ENCODE measurements at regions not wholly inside any gene's neighbourhood (a gene's known extent, or its start where the extent isn't known, plus 50 kb on each side); places are given as distances from the start of the nearest gene placed in this dataset.

DNA sequence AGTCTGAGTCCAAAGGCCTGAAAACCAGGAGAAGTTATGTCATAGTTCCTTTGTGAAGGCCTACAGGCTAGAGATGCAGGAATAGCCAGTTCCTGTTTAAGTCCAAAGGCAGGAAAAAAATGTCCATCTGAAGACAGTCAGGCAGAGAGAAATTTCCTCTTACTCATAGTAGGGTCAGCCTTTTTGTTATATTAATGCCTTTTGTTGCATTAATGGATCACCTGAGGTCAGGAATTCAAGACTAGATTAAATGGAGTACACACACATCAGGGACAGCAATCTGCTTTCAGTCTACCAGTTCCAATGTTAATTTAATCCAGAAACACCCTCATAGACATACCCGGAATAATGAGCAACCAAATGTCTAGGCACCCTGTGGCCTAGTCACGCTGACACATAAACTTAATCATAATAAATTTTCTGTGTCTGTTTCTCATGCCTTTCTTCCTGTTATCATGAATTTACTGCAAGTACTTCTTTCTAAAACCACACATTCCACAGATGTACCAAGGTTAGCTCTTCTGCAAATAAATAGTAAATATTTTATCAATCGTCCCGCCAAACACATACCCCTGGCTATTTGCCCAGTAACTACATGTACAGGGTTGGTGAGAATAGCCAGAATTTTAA lies 703.9 kb downstream of the EFNA5 start:
- no peak for DNase-seq
- Mint-ChIP-seq H3K36me3 (ENCODE audit: low read depth) (no peaks in the 10 kb centered on the region), H3K27me3 (ENCODE audit: low read depth) (no peaks in the 10 kb centered on the region), H3K4me1 (ENCODE audit: low read depth) (no peaks in the 10 kb centered on the region), H3K27ac (no peak overlapping the region), H3K9me3 (peaks cover 2% of the 10 kb centered on the region), H3K4me3 (no peak overlapping the region)
- intact Hi-C loops (cut with micrococcal nuclease): no loop called here
- CTCF ChIA-PET: no interaction called here

DNA sequence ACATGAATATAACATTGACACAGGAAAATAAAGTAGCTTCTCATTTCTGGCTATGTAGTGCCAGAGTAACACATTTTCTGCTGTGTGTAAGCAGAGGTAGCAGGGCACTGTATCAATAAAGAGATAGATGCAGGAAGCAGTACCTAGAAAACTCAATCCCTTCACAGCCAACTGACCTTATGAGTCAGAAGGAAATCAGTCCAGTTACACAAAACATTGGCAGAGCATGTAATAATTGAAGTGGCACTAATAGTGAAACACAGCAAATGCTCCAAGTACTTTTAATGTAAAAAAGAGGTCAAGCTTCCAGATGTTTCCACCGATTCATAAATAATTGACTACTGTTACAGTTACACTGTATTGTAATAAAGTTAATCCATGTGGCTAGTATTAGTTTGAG lies 706.6 kb downstream of the EFNA5 start:
- Mint-ChIP-seq H3K4me3 (no peak overlapping the region), H3K27me3 (ENCODE audit: low read depth) (no peaks in the 10 kb centered on the region), H3K4me1 (ENCODE audit: low read depth) (no peaks in the 10 kb centered on the region), H3K36me3 (ENCODE audit: low read depth) (no peaks in the 10 kb centered on the region), H3K9me3 (peaks cover 2% of the 10 kb centered on the region), H3K27ac (no peak overlapping the region)
- intact Hi-C loops (cut with micrococcal nuclease): no loop called here
- CTCF ChIA-PET: no interaction called here
- no peak for DNase-seq

DNA sequence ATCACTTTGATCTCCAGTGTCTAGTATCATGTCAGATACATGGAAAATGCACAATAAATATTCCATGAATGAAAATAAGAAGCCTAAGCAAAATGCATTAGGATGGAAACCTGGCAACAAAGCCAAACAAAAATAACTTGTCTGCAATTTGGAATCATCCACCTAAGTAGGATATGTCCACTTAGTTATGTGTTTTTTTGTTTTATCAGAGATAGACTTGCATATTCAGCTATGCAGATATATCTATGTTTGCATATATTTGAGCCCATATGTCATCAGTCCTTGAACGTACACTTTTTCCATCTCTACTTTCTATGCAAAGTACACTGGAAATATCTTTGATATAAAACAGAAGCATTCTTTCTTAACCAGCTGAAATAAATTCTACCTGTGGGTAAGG lies 707.1 kb downstream of the EFNA5 start:
- H3K9me3 Mint-ChIP-seq: peaks cover 2% of the 10 kb centered on the region
- H3K4me3 Mint-ChIP-seq: no peak overlapping the region
- DNase-seq: no peak
- no peaks in the 10 kb centered on the region for H3K4me1 Mint-ChIP-seq (ENCODE audit: low read depth)
- intact Hi-C loops (cut with micrococcal nuclease): no loop called here
- no peaks in the 10 kb centered on the region for H3K27me3 Mint-ChIP-seq (ENCODE audit: low read depth)
- H3K27ac Mint-ChIP-seq: no peak overlapping the region
- no peaks in the 10 kb centered on the region for H3K36me3 Mint-ChIP-seq (ENCODE audit: low read depth)
- CTCF ChIA-PET: no interaction called here

DNA sequence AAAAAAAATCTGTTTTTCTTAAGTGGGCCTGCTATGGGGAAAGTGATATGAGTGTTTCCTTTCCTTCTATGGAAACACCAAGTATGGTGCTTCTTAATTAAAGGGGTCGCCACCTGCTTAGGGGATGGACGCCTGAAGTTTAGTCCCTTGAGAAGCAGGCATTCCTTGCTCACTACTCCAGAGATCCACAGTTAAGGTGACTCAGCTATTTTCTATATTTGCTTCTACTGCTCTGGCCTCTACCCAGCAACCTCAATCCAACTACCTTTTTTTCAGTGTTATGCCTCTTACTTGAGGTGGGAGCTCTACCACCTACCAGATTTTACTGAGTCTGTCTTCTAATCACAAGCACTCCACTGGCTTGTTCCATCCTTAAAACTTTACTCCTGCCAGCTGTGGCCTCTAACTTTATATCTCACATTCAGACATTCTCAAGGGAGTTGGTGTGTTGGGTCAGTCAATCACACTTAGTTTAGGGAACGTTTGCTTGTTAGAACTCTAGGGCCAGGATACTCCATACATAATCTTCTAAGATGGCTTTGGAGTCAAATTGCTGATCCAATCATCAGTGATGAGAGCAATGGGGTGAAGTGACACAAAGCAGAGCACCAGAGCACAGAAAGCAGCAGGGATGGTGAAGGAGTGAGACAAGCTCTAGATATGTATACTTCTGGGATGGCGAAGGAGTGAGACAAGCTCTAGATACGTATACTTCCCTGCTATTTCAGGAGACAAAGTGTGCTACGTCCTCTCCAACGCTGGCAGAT lies 708.1 kb downstream of the EFNA5 start:
- CTCF ChIA-PET: no interaction called here
- no peak for DNase-seq
- H3K36me3 Mint-ChIP-seq (ENCODE audit: low read depth): no peaks in the 10 kb centered on the region
- H3K27ac Mint-ChIP-seq: no peak overlapping the region
- H3K9me3 Mint-ChIP-seq: peaks cover 2% of the 10 kb centered on the region
- intact Hi-C loops (cut with micrococcal nuclease): no loop called here
- H3K27me3 Mint-ChIP-seq (ENCODE audit: low read depth): no peaks in the 10 kb centered on the region
- no peaks in the 10 kb centered on the region for H3K4me1 Mint-ChIP-seq (ENCODE audit: low read depth)
- H3K4me3 Mint-ChIP-seq: no peak overlapping the region

DNA sequence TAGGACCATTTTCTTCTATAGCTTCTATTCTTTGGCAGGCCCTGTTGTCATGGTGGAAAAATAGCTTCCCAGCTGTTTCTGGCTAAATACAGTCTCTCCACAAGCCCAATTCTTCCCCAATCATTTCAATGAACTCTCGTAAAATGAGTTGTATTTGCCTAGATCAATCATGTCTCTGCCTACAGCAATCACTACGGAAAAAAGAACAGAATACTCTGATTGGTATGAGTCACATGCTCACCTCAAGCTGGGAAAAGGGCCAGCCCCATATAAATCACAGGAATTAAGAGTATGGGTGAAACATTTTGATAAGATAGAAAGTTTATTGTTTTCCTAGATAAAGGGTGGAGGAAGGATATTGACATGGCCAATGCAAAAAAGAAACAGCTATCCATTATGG lies 711.4 kb downstream of the EFNA5 start:
- no peak for DNase-seq
- Mint-ChIP-seq H3K4me1 (ENCODE audit: low read depth) (no peaks in the 10 kb centered on the region), H3K36me3 (ENCODE audit: low read depth) (no peaks in the 10 kb centered on the region), H3K27me3 (ENCODE audit: low read depth) (no peaks in the 10 kb centered on the region), H3K9me3 (peaks cover 2% of the 10 kb centered on the region), H3K4me3 (no peak overlapping the region), H3K27ac (no peak overlapping the region)
- intact Hi-C loops (cut with micrococcal nuclease): no loop called here
- CTCF ChIA-PET: no interaction called here

DNA sequence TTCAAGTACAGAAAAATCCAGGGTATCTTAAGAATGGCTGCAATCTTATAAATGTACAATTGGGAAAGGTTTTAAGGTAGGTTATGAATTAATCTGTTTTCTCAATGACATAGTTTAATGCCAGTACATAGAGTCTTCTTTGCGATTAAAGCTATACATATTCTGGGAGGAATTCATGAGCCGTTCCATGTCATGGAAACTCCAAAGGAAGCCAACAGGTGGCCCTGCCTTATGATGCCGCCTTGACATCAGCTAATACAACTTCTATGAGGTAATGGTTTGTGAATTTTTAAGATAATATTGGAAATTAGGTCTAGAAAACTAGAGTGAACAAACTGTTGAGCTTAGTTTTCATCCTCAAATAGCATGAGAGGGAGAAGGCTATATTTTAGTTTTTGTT lies 713.4 kb downstream of the EFNA5 start:
- intact Hi-C loops (cut with micrococcal nuclease): no loop called here

DNA sequence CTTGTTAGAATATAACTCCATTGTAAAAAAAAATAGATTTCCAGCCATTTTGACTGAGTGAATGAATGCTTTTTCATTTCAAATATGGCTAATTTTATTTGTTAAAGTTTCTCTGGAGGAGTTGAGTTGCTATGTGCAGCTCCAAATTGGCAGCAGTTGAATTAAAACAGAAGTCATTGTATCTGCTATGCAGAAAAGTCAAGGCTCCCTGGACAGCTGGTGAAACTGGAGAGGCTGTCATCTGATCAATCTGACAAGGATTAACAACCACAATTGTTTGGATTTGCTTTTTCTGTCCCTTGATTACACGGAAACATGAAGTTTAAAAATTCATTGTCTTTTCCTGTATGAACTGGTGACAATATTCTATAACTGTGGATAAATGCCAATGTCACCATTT lies 713.9 kb downstream of the EFNA5 start:
- intact Hi-C loops (cut with micrococcal nuclease): no loop called here
- no peaks in the 10 kb centered on the region for H3K4me1 Mint-ChIP-seq (ENCODE audit: low read depth)
- H3K36me3 Mint-ChIP-seq (ENCODE audit: low read depth): no peaks in the 10 kb centered on the region

More for the DNA sequence above, 713.4 kb downstream of the EFNA5 start:
- CTCF ChIA-PET: no interaction called here
- Mint-ChIP-seq H3K27ac (no peak overlapping the region), H3K27me3 (ENCODE audit: low read depth) (no peaks in the 10 kb centered on the region), H3K9me3 (peaks cover 2% of the 10 kb centered on the region), H3K36me3 (ENCODE audit: low read depth) (no peaks in the 10 kb centered on the region), H3K4me3 (no peak overlapping the region), H3K4me1 (ENCODE audit: low read depth) (no peaks in the 10 kb centered on the region)
- DNase-seq: no peak

DNA sequence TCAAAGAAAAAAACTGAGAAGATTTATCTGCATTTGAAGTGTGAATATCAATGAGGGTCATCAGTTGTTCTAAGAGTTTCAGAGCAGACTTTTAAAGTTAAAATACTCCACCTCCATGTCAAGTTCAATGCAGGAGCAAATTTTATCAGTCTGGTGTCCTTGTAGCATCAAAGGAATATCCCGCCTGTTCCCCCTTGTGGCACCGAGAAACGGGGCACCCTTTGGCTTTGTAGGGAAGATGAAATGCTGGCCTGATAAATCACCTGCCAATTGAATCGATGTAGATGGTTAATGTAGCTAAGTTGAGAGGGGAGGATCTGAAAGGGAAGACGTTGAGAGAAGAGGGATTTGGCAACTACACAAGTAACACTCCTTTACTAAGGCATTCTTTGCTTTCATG lies 714.5 kb downstream of the EFNA5 start:
- no peaks in the 10 kb centered on the region for H3K36me3 Mint-ChIP-seq (ENCODE audit: low read depth)
- H3K4me3 Mint-ChIP-seq: no peak overlapping the region
- intact Hi-C loops (cut with micrococcal nuclease): no loop called here
- no peaks in the 10 kb centered on the region for H3K9me3 Mint-ChIP-seq
- no peaks in the 10 kb centered on the region for H3K27me3 Mint-ChIP-seq (ENCODE audit: low read depth)
- CTCF ChIA-PET: no interaction called here
- no peak for DNase-seq
- H3K4me1 Mint-ChIP-seq (ENCODE audit: low read depth): no peaks in the 10 kb centered on the region
- H3K27ac Mint-ChIP-seq: no peak overlapping the region

More for the DNA sequence above, 713.9 kb downstream of the EFNA5 start:
- no peak overlapping the region for H3K4me3 Mint-ChIP-seq
- H3K9me3 Mint-ChIP-seq: no peaks in the 10 kb centered on the region
- H3K27me3 Mint-ChIP-seq (ENCODE audit: low read depth): no peaks in the 10 kb centered on the region
- no peak overlapping the region for H3K27ac Mint-ChIP-seq
- DNase-seq: no peak
- CTCF ChIA-PET: no interaction called here

DNA sequence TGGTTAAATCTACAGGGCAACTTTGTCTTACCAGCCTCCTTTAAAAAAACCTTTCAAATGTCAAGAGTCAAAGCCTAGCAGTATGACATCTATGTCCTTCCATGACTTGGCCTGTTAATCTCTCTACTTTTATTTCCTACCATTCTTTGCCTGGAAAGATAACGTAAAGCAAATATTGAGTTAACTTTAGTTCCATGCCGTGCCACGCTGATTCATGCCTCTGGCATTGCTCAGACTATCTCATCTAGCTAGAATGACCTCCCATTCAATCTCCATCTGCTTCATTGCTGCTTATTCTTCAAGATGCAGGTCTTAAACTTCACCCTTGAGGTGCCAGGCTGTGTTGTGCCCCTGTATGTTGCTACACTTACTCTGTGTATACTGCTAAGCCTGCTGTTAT lies 729.8 kb downstream of the EFNA5 start:
- no peaks in the 10 kb centered on the region for H3K36me3 Mint-ChIP-seq (ENCODE audit: low read depth)
- H3K4me1 Mint-ChIP-seq (ENCODE audit: low read depth): no peaks in the 10 kb centered on the region

DNA sequence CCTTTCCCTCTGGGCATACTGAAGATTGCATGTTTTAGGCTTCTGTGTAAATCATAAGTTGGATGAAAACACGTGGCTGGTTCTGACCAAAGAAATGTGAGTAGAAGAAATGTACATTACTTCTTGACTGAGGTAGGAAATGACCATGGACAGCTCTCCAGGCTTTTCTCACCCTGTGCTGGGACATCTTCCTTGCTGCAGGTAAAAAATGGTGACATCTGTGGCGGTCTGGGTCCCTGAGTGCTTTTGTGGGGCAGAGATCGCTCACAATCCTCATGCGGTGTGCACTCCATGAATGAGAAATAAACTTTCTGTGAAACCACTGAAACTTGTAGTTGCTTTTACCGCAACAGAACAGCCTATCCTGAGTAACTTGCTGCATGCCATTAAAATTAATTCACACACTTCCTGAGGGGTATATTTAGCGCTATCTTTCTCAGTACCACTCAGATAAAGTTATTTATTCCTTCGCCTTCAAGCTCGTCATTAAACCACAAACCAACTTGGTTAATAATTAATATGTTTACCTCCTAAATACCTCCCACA lies 730.4 kb downstream of the EFNA5 start:
- H3K27me3 Mint-ChIP-seq (ENCODE audit: low read depth): no peaks in the 10 kb centered on the region
- H3K4me3 Mint-ChIP-seq: no peak overlapping the region
- no peak for DNase-seq
- H3K36me3 Mint-ChIP-seq (ENCODE audit: low read depth): no peaks in the 10 kb centered on the region
- H3K4me1 Mint-ChIP-seq (ENCODE audit: low read depth): no peaks in the 10 kb centered on the region
- CTCF ChIA-PET: no interaction called here
- intact Hi-C loops (cut with micrococcal nuclease): no loop called here
- no peak overlapping the region for H3K27ac Mint-ChIP-seq
- peaks cover 12% of the 10 kb centered on the region for H3K9me3 Mint-ChIP-seq

More for the DNA sequence above, 729.8 kb downstream of the EFNA5 start:
- H3K27me3 Mint-ChIP-seq (ENCODE audit: low read depth): no peaks in the 10 kb centered on the region
- CTCF ChIA-PET: no interaction called here
- peaks cover 12% of the 10 kb centered on the region for H3K9me3 Mint-ChIP-seq
- DNase-seq: no peak
- H3K27ac Mint-ChIP-seq: no peak overlapping the region
- H3K4me3 Mint-ChIP-seq: no peak overlapping the region
- intact Hi-C loops (cut with micrococcal nuclease): no loop called here

DNA sequence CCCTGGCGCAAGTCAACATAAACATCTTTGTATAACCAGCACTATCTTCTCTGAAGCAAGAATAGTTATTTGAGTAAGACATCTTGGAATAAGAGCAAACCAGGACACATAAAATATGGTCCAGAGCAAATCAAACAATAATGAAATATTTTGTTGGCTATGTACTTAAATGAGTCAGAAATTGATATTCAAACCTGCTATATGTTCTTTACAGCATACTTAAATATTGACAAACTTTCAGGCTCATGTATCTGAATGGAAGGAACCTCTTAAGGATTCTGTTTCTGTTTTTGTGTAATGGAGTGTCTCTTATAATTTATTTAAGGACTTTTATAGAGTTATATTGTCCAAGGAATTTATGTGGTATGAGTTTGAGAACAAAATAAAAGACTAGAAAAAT lies 747.3 kb downstream of the EFNA5 start:
- no peak for DNase-seq
- H3K9me3 Mint-ChIP-seq: peaks cover 2% of the 10 kb centered on the region
- CTCF ChIA-PET: no interaction called here
- no peaks in the 10 kb centered on the region for H3K4me1 Mint-ChIP-seq (ENCODE audit: low read depth)
- no peak overlapping the region for H3K4me3 Mint-ChIP-seq
- intact Hi-C loops (cut with micrococcal nuclease): no loop called here
- H3K36me3 Mint-ChIP-seq (ENCODE audit: low read depth): no peaks in the 10 kb centered on the region
- H3K27me3 Mint-ChIP-seq (ENCODE audit: low read depth): no peaks in the 10 kb centered on the region
- no peak overlapping the region for H3K27ac Mint-ChIP-seq

DNA sequence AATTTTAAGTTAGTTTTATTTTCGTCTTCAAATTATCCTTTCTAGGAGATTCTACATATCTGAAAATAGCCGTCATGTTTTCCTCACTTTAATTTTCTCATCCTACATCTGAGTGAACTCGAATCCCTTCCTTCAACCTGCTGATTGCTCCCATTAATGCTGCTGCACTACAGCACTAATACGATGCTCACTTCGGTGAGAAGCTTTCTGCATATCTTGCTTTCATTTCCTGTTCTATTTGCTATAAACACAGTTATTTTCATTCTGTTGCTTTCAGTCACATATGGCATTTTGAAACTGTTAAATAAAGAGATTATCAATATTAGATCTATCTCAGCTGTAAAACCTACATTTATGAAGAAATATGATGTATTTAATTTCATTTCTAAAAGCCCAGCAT lies 749.2 kb downstream of the EFNA5 start:
- Mint-ChIP-seq H3K27me3 (ENCODE audit: low read depth) (no peaks in the 10 kb centered on the region), H3K36me3 (ENCODE audit: low read depth) (no peaks in the 10 kb centered on the region), H3K4me3 (no peak overlapping the region), H3K4me1 (ENCODE audit: low read depth) (no peaks in the 10 kb centered on the region), H3K27ac (no peak overlapping the region), H3K9me3 (peaks cover 2% of the 10 kb centered on the region)
- intact Hi-C loops (cut with micrococcal nuclease): no loop called here
- DNase-seq: no peak
- CTCF ChIA-PET: no interaction called here

DNA sequence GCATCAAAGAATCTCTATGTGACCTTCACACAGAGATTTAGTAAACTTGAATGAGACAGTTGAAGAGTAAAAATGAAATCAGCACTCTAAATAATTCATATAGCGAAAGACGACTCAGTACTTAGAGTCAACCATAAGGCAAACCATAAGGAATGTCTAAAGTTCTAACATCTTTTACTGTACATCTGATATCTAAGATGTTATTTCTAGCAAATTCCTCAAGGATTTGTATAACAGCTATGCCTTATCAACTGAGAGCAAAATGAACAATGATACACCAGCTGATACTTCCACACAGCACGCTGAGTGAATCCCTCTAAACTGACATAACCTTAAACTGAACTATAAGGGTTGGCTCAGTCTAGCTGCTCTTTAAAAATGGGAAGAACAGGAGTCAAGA lies 760.3 kb downstream of the EFNA5 start:
- intact Hi-C loops (cut with micrococcal nuclease): no loop called here
- H3K9me3 Mint-ChIP-seq: no peaks in the 10 kb centered on the region
- H3K36me3 Mint-ChIP-seq (ENCODE audit: low read depth): no peaks in the 10 kb centered on the region
- no peaks in the 10 kb centered on the region for H3K27me3 Mint-ChIP-seq (ENCODE audit: low read depth)
- H3K4me3 Mint-ChIP-seq: no peak overlapping the region
- DNase-seq: no peak
- CTCF ChIA-PET: no interaction called here
- H3K4me1 Mint-ChIP-seq (ENCODE audit: low read depth): no peaks in the 10 kb centered on the region
- no peak overlapping the region for H3K27ac Mint-ChIP-seq

Data from activated naive CD4-positive, alpha-beta T cell treated with anti-CD3 and anti-CD28 coated beads for 36 hours (primary cell).